Cardiac septum (tissue), 1 donor: ENCODE measurements at regions not wholly inside any gene's neighbourhood (a gene's known extent, or its start where the extent isn't known, plus 50 kb on each side); places are given as distances from the start of the nearest gene placed in this dataset.

Experiments
- DNase-seq: peaks from one replicate; pipeline ENCODE4 v3.0.0-alpha.2; 2020; ENCODE audit warnings: low spot score
- intact Hi-C: fragments of 100-400 bp; cut with DNase I; formaldehyde crosslinking; loops from one replicate; pipeline ENCODE4 v1.14.0; 2022
- donor health status: DM: no; HTN: no; CAD: no.

GRCh38 chr3:5448816-5449215 is 261.3 kb downstream of the EDEM1 start:
- intact Hi-C loops, result no loop called here
- DNase-seq, result no peak

DNA sequence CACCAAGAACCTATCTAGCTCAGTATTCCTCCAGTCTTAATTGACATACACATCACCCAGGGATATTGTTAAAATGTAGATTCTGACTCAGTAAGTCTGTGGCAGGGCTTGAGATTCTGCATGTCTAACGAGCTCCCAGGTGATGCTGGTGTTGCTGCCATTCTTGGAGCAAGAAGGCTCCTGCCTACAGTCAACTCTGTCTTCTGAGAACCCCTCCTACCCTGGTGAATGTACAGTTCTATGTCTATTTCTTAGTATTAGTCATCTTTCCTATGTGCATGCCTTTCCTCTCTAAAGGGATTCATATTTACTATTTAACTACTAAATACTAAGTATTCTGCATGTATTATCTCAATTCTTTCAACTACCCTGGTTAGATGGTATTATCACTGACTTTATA is 268.7 kb downstream of the EDEM1 start:
- DNase-seq, result no peak
- intact Hi-C loops, result no loop called here

DNA sequence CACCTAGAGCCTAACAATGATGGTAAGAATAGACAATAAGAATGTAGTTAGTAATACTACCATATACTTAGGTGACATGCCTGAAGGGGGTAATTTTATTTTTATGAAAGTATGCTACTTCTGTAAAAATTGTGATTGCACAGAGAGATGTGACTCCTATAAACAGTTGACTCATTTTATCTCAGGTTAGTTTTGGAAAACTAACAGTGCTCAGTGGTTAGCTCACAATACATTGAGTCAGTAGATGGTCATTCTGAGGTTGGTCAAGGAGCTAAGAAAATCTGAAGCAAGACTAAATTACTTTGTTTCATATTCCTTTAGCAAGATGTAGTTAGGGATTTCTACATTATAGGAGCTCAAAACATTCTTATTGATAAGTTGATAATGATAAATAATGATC is 271.0 kb downstream of the EDEM1 start:
- no peak for DNase-seq
- intact Hi-C loops, result no loop called here

GRCh38 chr3:5462086-5462485 is 274.6 kb downstream of the EDEM1 start:
- no peak for DNase-seq
- intact Hi-C loops, result no loop called here

- intact Hi-C loops, result no loop called here
- no peak for DNase-seq
Measured at GRCh38 chr3:5463991-5464390, 276.5 kb downstream of the EDEM1 start.

- no peak for DNase-seq
- intact Hi-C loops, result no loop called here
Measured at GRCh38 chr3:5464649-5465048, 277.1 kb downstream of the EDEM1 start.

DNA sequence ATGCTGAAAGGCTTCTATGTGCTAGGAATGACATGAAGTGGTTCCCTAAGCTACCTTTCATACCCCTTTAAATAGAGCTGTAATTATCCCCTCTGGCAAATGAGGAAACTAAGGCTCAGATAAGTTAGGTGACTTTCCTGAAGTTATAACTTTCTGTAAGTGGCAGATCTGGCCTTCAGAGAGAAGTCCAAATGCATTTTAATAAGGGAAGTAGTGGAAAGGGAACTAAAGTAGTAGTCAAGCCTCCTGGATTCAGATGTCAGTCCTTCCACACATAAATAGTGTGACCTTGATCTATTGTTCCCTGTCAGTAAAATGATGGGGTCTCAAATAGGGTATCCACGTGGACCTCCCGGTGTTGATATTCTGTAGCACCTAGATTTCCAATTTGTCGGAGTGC is 277.7 kb downstream of the EDEM1 start:
- DNase-seq, result no peak
- intact Hi-C loops, result no loop called here

GRCh38 chr3:5466065-5466464 is 278.6 kb downstream of the EDEM1 start:
- intact Hi-C loops, result no loop called here
- DNase-seq, result no peak

DNA sequence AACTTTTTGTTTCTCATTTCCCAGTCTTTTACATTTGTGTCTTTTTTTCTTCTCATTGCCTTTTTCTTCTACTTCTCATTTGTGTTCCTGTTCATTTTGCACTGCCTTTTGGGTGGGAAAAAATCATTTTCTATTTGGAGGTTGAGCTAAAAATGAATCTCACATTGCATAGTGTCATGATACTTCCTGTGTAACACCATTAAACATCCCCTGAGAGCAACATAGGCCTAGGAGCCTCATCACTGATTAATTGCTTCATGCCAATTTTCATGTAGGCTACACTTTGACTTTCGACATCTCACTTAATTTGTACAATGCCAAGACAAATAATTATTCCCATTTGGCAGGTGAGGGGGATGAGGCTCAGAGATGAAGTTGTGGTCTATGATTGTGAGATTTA is 279.2 kb downstream of the EDEM1 start:
- intact Hi-C loops, result no loop called here
- no peak for DNase-seq

- no peak for DNase-seq
- intact Hi-C loops, result no loop called here
Measured at GRCh38 chr3:5473471-5473870, 286.0 kb downstream of the EDEM1 start.

DNA sequence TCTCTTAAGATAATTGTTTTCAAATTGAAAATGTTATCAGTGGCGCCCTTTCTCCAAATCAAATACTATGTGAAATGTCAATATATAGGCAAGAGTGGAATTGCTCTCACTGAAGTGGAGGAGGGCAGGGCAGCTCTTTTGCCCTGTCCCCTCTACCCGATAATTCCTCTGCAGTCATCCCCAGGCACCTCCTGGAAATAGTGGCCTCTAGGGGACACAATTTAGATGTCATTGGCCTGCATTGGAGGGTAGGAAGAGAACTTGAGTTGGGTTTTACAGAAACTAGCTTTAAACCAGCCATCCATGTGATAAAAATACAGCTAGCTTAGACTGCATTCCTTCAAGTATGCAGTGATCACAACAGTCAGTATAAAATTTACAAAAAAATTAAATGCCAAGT is 288.9 kb downstream of the EDEM1 start:
- DNase-seq, result no peak

DNA sequence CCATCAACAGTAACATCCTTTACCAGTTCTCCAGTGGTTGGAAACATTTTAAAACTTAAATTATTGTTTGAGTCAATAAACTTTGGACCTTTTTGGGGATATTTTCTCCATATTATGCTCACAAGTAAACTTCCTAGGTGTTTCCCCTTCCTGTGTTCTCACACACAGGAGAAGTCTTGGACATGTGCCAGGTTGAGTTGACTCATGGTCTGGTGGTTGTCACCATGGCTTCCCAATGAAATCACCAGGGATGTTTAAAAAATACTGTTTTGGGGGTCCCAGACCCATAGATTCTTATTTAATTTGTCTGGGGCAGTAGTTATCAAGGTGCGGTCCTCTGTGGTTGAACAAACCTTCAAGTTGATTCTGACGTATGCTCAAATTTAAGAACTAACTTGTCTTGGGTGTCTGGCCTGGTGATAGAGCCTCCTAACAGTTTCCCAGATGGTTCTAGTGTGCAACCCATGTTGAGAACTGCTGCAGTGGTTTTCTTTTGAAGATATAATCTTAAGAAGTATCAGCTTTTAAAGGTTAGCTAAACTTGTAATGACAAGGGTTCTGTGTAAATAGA is 291.8 kb downstream of the EDEM1 start:
- intact Hi-C loops, result no loop called here
- no peak for DNase-seq

More for the DNA sequence above, 288.9 kb downstream of the EDEM1 start:
- intact Hi-C loops, result no loop called here

- intact Hi-C loops, result no loop called here
- no peak for DNase-seq
Measured at GRCh38 chr3:5480190-5480589, 292.7 kb downstream of the EDEM1 start.

DNA sequence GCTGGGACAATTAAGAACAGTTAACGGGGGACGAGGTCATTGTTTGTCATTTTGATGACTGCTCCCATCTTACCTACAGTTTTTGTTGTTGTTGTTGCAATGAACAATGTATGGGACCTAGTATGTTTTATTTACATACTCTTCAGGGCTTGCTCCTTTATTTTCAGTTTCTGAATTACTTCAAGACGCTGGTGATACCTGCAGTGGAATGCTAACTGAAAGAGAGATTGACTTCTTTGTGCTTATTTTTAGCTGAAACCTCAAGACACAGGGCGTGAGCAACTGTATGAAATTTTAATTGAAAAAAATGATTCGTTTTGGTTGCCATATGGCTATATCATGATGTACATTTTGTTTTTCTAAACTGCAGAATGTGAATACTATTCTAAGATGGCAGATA is 297.9 kb downstream of the EDEM1 start:
- DNase-seq, result no peak
- intact Hi-C loops, result no loop called here

DNA sequence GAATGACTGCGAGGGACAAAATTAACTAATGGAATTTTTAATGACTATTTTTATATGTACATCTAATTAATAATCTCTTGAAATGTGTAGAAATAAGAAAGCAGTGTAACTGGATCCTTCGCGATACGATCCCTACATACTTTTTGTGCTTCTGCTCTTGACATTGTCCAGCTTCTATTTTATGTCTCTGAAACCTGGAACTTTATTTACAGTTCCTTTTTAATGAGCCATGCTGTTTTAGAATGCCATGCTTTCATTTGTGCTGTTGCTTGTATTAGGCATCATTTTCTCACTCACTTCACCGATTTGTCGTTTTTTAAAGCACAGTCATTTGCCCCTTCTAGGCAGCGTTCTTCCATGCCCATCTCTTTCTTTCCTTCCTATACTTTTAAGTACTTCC is 301.3 kb downstream of the EDEM1 start:
- intact Hi-C loops, result no loop called here

DNA sequence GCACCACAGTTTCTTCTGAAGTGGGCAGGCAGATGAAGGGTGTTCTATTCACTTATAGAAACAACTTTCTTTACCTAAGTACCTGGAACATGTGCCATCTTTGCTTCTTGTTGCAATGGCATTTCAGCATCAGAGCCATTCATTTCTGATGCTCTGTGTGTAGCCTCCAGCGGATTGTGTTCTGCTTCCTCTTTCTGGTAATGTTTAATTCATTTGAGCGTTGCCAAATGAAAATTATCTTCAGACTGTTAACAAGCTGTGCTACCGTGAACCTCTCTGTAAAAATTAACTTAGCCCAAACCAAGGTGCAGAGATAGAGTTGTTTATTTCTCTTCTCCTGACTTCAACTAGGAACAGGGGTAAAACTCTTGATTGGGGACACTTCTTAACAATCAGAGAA is 302.0 kb downstream of the EDEM1 start:
- no peak for DNase-seq
- intact Hi-C loops, result no loop called here

More for the DNA sequence above, 301.3 kb downstream of the EDEM1 start:
- no peak for DNase-seq

GRCh38 chr3:5494905-5495519 is 307.5 kb downstream of the EDEM1 start:
- DNase-seq, result no peak
- intact Hi-C loops, result no loop called here

GRCh38 chr3:5497497-5497896 is 310.0 kb downstream of the EDEM1 start:
- intact Hi-C loops, result no loop called here
- DNase-seq, result no peak

- DNase-seq, result no peak
- intact Hi-C loops, result no loop called here
Measured at GRCh38 chr3:5498981-5499380, 311.5 kb downstream of the EDEM1 start.

DNA sequence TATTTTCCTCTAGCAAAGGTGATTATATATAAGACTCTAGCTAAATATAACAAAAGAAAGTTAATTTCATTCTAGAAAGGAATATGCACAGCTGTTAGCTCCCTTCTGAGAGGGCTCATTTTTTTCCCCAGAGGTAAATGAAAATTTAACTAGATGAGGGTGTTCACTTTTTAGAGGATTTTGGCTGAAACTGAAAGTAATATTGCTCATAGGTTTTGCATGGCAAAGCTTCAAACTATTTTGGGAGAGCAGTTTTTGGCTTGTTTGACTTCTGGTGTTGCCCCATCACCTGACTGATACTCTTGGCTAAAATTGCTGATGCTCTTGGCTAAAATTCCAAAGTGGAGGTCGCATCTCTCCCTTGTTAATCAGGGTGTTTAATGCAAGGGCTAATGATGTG is 311.9 kb downstream of the EDEM1 start:
- intact Hi-C loops, result no loop called here
- DNase-seq, result no peak

DNA sequence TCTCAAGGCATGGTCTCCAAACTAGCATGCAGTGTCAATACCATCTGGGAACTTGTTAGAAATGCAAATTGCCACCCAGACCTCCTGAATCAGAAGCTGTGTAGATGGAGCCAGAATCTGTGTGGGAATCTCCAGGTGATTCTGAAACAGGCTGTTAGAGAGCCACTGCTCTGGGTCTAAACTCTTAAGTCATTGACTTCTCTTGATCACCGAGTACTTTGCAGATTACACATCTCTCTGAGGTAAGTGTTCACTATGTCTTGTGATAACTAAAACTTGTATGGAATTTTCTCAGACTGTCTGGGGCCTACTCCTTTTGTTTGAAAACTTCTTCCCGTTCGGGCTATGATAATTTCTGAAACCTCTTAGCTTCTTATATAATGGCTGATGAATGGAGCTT is 315.6 kb downstream of the EDEM1 start:
- DNase-seq, result no peak
- intact Hi-C loops, result no loop called here

DNA sequence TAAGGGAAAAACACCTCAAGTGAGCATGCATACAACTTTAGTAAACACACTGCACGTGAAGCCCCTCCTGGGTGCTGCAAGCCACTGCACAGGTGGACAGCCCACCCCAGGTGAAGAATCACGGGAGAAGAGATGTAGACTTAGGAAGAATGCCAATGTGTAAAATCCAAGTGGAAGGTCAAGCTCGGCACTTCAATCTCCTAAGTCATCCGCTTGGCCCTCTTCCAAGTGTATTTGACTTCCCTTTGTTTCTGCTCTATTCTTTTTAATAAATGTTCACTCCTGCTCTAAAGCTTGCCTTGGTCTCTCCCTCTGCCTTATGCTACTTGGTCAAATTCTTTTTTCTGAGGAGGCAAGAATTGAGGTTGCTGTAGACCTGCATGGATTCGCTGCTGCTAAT is 316.6 kb downstream of the EDEM1 start:
- DNase-seq, result no peak
- intact Hi-C loops, result no loop called here
